Stomach (tissue), 8 donors: ENCODE measurements at regions not wholly inside any gene's neighbourhood (a gene's known extent, or its start where the extent isn't known, plus 50 kb on each side); places are given as distances from the start of the nearest gene placed in this dataset.

Experiments
- DNase-seq, 2 donors: peaks; one replicate each; pipeline versions ENCODE4 v3.0.0 to v3.0.0-alpha.2; 2013 to 2019
- H3K27ac ChIP-seq, 5 donors: fragments of 200-600 bp in 4 of 5; sonication (generic) in 4 of 5; one replicate each; pipeline ENCODE4 v1.5.1; 2013 to 2019; ENCODE audit warnings: mild to moderate bottlenecking in 1 of 5, moderate library complexity in 1 of 5
- H3K27me3 ChIP-seq, 3 donors: fragments of 200-600 bp; sonication (generic); one replicate each; pipeline ENCODE4 v1.5.1; 2017 to 2019; ENCODE audit warnings: mixed run types in 1 of 3
- H3K36me3 ChIP-seq, 4 donors: fragments of 200-600 bp; sonication (generic); 1 replicate in 3 of 4; 2 replicates in 1 of 4; pipeline ENCODE4 v1.5.1; 2016 to 2019
- H3K4me1 ChIP-seq, 4 donors: fragments of 200-600 bp; sonication (generic); one replicate each; pipeline ENCODE4 v1.5.1; 2016 to 2019
- H3K4me3 ChIP-seq, 4 donors: fragments of 200-600 bp; sonication (generic) in 3 of 4; one replicate each; pipeline ENCODE4 v1.5.1; 2016 to 2019; ENCODE audit warnings: mild to moderate bottlenecking in 1 of 4
- H3K9me3 ChIP-seq, 4 donors: fragments of 200-600 bp; sonication (generic); one replicate each; pipeline ENCODE4 v1.5.1; 2016 to 2019
- CTCF ChIP-seq, 7 experiments: fragments of 450-650 bp in 4 of 7; fragments of 200-600 bp in 3 of 7; sonication (generic) in 3 of 7; IDR thresholded peaks; one replicate each; pipeline ENCODE4 v1.5.1; 2016 to 2019; ENCODE audit warnings: antibody characterized with exemption in 7 of 7, control low read depth in 2 of 7, mild to moderate bottlenecking in 1 of 7
- EP300 ChIP-seq: sonication (generic); formaldehyde crosslinking; IDR thresholded peaks from one replicate; pipeline ENCODE4 v1.6.1; 2017; ENCODE audit warnings: antibody characterized with exemption
- POLR2A ChIP-seq, 4 donors: fragments of 450-650 bp; IDR thresholded peaks; one replicate each; pipeline ENCODE4 v1.6.1; 2016; ENCODE audit warnings: antibody characterized with exemption in 4 of 4, control low read depth in 2 of 4, mild to moderate bottlenecking in 1 of 4, moderate library complexity in 1 of 4
- POLR2AphosphoS5 ChIP-seq, 3 donors: sonication (generic); formaldehyde crosslinking; IDR thresholded peaks; one replicate each; pipeline ENCODE4 v1.6.1; 2016; ENCODE audit warnings: antibody characterized with exemption in 3 of 3
- WGBS, 5 donors: extraction: QIAGEN DNeasy Blood & Tissue Kit in 3 of 5; methylation state at CpG; one replicate each; pipeline versions ENCODE4 v1.1.5 to v1.1.7; 2013 to 2018; 5-methylcytosine and 5-hydroxymethylcytosine counted together
- intact Hi-C: fragments of 100-400 bp; cut with DNase I; formaldehyde crosslinking; loops from one replicate; pipeline ENCODE4 v1.15.1; 2023; ENCODE audit warnings: low total_unique reads
- donor health status: healthy with polysubstance abuse.
- donor health status: Bipolar disorder and iron deficiency.
- donor health status: healthy.

GRCh38 chr2:221642447-221642846 lies 70.3 kb upstream of the EPHA4 start:
- no peaks in the 10 kb centered on the region for H3K4me1 ChIP-seq
- WGBS, 5 donors, result 82 to 92% (median 91%) methylated on average over 3 of the region's 3 CpGs

GRCh38 chr2:221641181-221641871 lies 69.2 kb upstream of the EPHA4 start:
- DNase-seq, result peak in 1 of 2 donors; percentile 11
- Histone ChIP-seq H3K4me1 (no peaks in the 10 kb centered on the region), H3K27me3 (no peaks in the 10 kb centered on the region), H3K4me3 (no peak overlapping the region), H3K36me3 (no peaks in the 10 kb centered on the region), H3K9me3 (no peaks in the 10 kb centered on the region), H3K27ac (no peak overlapping the region)
- intact Hi-C loops, result no loop called here
- TF ChIP-seq CTCF (IDR thresholded peaks at IDR 0.05), result no peak
- no peak for TF ChIP-seq POLR2AphosphoS5 (IDR thresholded peaks at IDR 0.05)
- no peak for TF ChIP-seq POLR2A (IDR thresholded peaks at IDR 0.05)
- no peak for TF ChIP-seq EP300
- 77 to 89% (median 82%) methylated on average over 13 of the region's 13 CpGs for WGBS, 5 donors

More at GRCh38 chr2:221642447-221642846, 70.3 kb upstream of the EPHA4 start:
- no peaks in the 10 kb centered on the region for H3K9me3 ChIP-seq
- no peaks in the 10 kb centered on the region for H3K36me3 ChIP-seq
- TF ChIP-seq CTCF (IDR thresholded peaks at IDR 0.05) (no peak), POLR2AphosphoS5 (IDR thresholded peaks at IDR 0.05) (no peak), POLR2A (IDR thresholded peaks at IDR 0.05) (no peak), EP300 (no peak)
- H3K27ac ChIP-seq, result no peak overlapping the region
- no peaks in the 10 kb centered on the region for H3K27me3 ChIP-seq
- intact Hi-C loops, result no loop called here
- H3K4me3 ChIP-seq, result no peak overlapping the region
- no peak for DNase-seq

DNA sequence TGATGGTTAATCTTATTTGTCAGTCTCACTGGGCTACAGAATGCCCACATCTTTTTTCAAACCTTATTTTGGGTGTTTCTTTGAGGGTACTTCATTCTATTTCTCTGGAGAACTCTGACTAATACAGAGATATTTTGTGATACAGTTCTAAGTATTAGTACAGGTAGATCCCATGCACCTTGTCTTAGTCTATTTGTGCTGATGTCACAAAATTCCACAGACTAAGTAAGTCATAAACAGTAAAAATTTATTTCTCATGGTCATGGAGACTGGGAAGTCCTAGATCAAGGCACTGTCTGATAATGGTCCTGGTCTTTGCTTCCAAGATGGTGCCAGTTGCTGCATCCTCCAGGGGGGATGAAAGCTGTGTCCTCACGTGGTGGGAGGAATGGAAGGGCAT lies 68.6 kb upstream of the EPHA4 start:
- intact Hi-C loops, result no loop called here

DNA sequence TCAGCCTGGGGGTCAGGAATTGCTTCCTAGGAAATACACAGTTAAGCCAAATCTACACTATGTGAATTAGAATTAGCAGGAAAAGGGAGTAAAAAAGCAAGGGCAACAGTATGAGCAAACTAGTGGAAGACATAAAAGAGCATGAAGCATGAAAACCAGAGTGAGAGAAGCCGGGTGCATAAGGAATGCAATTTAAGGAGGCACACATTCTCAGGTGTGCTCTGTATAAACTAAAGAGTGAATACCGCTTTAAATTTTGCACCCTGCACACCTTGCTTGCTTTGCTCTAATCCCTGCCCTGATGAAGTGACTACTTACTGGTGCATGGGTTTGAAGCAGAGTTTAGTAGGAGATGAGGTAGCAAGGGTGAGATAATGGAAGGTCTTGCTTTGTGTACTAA lies 65.7 kb upstream of the EPHA4 start:
- no peak for DNase-seq
- Histone ChIP-seq H3K27me3 (no peaks in the 10 kb centered on the region), H3K9me3 (no peaks in the 10 kb centered on the region), H3K4me1 (no peaks in the 10 kb centered on the region), H3K4me3 (no peak overlapping the region), H3K36me3 (no peaks in the 10 kb centered on the region), H3K27ac (no peak overlapping the region)
- no peak for TF ChIP-seq EP300
- TF ChIP-seq POLR2AphosphoS5 (IDR thresholded peaks at IDR 0.05), result no peak
- TF ChIP-seq CTCF (IDR thresholded peaks at IDR 0.05), result no peak
- no peak for TF ChIP-seq POLR2A (IDR thresholded peaks at IDR 0.05)
- WGBS, 5 donors, result 86 to 95% (median 90%) methylated on average over 2 of the region's 2 CpGs
- intact Hi-C loops, result no loop called here

More for the DNA sequence above, 68.6 kb upstream of the EPHA4 start:
- TF ChIP-seq POLR2AphosphoS5 (IDR thresholded peaks at IDR 0.05) (no peak), POLR2A (IDR thresholded peaks at IDR 0.05) (no peak), EP300 (no peak), CTCF (IDR thresholded peaks at IDR 0.05) (no peak)
- Histone ChIP-seq H3K27me3 (no peaks in the 10 kb centered on the region), H3K27ac (no peak overlapping the region), H3K9me3 (no peaks in the 10 kb centered on the region), H3K4me3 (no peak overlapping the region), H3K36me3 (no peaks in the 10 kb centered on the region), H3K4me1 (no peaks in the 10 kb centered on the region)
- no peak for DNase-seq
- WGBS, 5 donors, result 70 to 90% (median 73%) methylated on average over 1 of the region's 1 CpG
